HK-2 (cell line): ENCODE measurements at regions not wholly inside any gene's neighbourhood (a gene's known extent, or its start where the extent isn't known, plus 50 kb on each side); places are given as distances from the start of the nearest gene placed in this dataset.
A peak's percentile ranks its signal among the peaks of the same experiment; 100 is the strongest.
"Not testable (repeated sequence)": the region's sequence is repeated elsewhere in the genome, so short reads cannot be mapped to it uniquely, and the experiment has no call there.

Source experiments
- DNase-seq: peaks from one replicate; pipeline ENCODE4 v3.0.0-alpha.2; 2018; ENCODE audit not compliant: unreplicated experiment

GRCh38 chr7:88614736-88615135, 144.8 kb upstream of the ZNF804B start:
- no peak for DNase-seq

GRCh38 chr7:88610942-88611341, 148.6 kb upstream of the ZNF804B start:
- DNase-seq, result no peak

- DNase-seq, result no peak
Observed at GRCh38 chr7:88600695-88601094, 158.8 kb upstream of the ZNF804B start.

- no peak for DNase-seq
Observed at GRCh38 chr7:88599528-88599927, 160.0 kb upstream of the ZNF804B start.

- DNase-seq, result no peak
Observed at GRCh38 chr7:88597941-88598425, 161.5 kb upstream of the ZNF804B start.

- no peak for DNase-seq
Observed at GRCh38 chr7:88590963-88591362, 168.5 kb upstream of the ZNF804B start.

- DNase-seq, result no peak
Observed at GRCh38 chr7:88589927-88590326, 169.6 kb upstream of the ZNF804B start.

- no peak for DNase-seq
Observed at GRCh38 chr7:88586890-88587289, 172.6 kb upstream of the ZNF804B start.

- DNase-seq, result no peak
Observed at GRCh38 chr7:88586219-88586618, 173.3 kb upstream of the ZNF804B start.

GRCh38 chr7:88576720-88577119, 182.8 kb upstream of the ZNF804B start:
- no peak for DNase-seq

- DNase-seq, result no peak
Observed at GRCh38 chr7:88566162-88566729, 193.3 kb upstream of the ZNF804B start.

GRCh38 chr7:88565401-88565800, 194.1 kb upstream of the ZNF804B start:
- no peak for DNase-seq

GRCh38 chr7:88556441-88556840, 203.1 kb upstream of the ZNF804B start:
- DNase-seq, result not testable (repeated sequence)

- DNase-seq, result not testable (repeated sequence)
Observed at GRCh38 chr7:88554847-88555246, 204.7 kb upstream of the ZNF804B start.

- DNase-seq, result no peak
Observed at GRCh38 chr7:88548399-88548798, 211.1 kb upstream of the ZNF804B start.

GRCh38 chr7:88546808-88547207, 212.7 kb upstream of the ZNF804B start:
- DNase-seq, result peak; percentile 4

GRCh38 chr7:88545663-88546062, 213.8 kb upstream of the ZNF804B start:
- DNase-seq, result no peak

- DNase-seq, result no peak
Observed at GRCh38 chr7:88540012-88540411, 219.5 kb upstream of the ZNF804B start.

- DNase-seq, result no peak
Observed at GRCh38 chr7:88539518-88539917, 220.0 kb upstream of the ZNF804B start.

- no peak for DNase-seq
Observed at GRCh38 chr7:88523645-88524044, 217.0 kb upstream of the STEAP4 start.

- DNase-seq, result no peak
Observed at GRCh38 chr7:88522771-88523293, 216.1 kb upstream of the STEAP4 start.

- DNase-seq, result no peak
Observed at GRCh38 chr7:88516429-88516828, 209.7 kb upstream of the STEAP4 start.

GRCh38 chr7:88515301-88515700, 208.6 kb upstream of the STEAP4 start:
- DNase-seq, result no peak

GRCh38 chr7:88509341-88509740, 202.6 kb upstream of the STEAP4 start:
- DNase-seq, result no peak
